Non-pigmented ciliary epithelial cell (primary cell): ENCODE measurements at regions not wholly inside any gene's neighbourhood (a gene's known extent, or its start where the extent isn't known, plus 50 kb on each side); places are given as distances from the start of the nearest gene placed in this dataset.
"Not testable (repeated sequence)": the region's sequence is repeated elsewhere in the genome, so short reads cannot be mapped to it uniquely, and the experiment has no call there.

Experiments used
- DNase-seq: peaks from one replicate; pipeline ENCODE4 v3.0.0-alpha.2; 2010; ENCODE audit warnings: low read depth

DNA sequence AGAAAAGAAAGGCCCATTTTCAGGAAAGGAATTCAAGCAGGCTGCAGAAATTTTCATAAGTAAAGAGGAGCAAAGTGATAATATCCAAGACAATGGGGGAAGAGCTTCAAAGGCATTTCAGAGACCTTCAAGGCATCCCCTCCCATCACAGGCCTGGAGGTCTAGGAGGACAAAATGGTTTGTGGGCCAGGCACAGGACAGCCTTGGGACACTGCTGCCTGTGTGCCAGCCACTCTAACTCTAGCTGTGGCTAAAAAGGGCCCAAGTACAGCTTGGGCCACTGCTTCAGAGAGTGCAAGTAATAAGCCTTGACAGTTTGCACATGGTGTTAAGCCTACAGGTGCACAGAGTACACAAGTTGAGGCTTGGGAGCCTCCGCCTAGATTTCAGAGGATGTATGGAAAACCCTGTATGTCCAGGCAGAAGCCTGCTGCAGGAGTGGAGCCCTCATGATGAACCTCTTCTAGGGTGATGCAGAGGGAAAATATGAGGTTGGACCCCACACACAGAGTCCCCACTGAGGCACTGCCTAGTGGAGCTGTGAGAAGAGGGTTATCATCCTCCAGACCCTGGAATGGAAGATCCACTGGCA lies 51.8 kb upstream of the ZSWIM5 start:
- DNase-seq = no peak

- DNase-seq = no peak
These were observed 52.6 kb upstream of the ZSWIM5 start for GRCh38 chr1:45259053-45259452.

GRCh38 chr1:45260244-45260643 lies 53.8 kb upstream of the ZSWIM5 start:
- DNase-seq = no peak

- no peak for DNase-seq
These were observed 56.7 kb upstream of the ZSWIM5 start for GRCh38 chr1:45263132-45263531.

DNA sequence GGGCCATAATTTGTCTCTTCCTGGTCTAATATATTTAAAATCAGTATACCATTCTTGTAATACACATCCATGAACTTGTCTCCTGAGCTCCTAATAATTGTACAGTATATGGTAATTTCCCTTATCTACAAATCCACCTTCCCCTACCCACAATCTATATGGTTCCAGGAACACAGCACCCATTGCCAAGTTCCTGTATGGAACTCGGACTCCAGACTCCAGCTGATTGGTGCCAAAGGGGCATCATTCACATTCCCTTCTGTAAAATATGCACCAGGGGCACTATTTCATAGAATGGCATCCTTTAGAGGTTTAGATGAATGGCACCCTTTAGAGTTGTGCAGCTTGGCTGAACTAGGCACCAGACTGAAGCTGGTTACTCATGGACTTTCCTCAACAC lies 58.8 kb upstream of the ZSWIM5 start:
- DNase-seq = no peak

- DNase-seq = peak; percentile 54
These were observed 59.9 kb upstream of the ZSWIM5 start for GRCh38 chr1:45266151-45266801.

DNA sequence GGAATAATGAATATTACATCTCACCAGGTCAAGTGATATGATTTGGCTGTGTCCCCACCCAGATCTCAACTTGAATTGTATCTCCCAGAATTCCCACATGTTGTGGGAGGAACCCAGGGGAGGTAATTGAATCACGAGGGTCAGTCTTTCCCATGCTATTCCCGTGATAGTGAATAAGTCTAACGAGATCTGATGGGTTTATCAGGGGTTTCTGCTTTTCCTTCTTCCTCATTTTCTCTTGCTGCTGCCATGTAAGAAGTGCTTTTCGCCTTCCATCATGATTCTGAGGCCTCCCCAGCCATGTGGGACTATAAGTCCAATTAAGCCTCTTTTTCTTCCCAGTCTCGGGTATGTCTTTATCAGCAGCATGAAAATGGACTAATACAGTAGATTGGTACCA lies 58.4 kb upstream of the HPDL start:
- DNase-seq = not testable (repeated sequence)

GRCh38 chr1:45272267-45272666 lies 54.4 kb upstream of the HPDL start:
- not testable (repeated sequence) for DNase-seq

DNA sequence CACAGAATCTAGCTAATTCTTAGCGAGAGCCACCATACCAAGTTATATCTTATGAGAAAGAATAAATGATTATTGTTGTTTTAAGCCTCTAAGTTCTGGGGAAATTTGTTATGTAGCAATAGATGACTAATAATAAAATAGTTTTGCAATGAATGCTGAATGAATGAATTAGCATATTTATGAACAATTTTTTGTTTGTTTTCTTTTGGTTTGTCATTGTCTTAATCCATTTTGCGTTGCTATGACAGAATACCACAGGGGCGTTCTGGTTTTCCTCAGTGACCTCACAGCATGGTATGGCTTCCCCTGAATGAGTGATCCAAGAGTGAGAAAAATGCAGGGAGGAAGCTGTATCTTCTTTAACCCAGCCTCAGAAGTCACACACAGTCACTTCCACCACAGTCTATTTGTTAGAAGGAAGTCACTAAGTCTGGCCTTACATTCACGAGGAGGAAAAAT lies 53.8 kb upstream of the HPDL start:
- DNase-seq = peak; percentile 55

DNA sequence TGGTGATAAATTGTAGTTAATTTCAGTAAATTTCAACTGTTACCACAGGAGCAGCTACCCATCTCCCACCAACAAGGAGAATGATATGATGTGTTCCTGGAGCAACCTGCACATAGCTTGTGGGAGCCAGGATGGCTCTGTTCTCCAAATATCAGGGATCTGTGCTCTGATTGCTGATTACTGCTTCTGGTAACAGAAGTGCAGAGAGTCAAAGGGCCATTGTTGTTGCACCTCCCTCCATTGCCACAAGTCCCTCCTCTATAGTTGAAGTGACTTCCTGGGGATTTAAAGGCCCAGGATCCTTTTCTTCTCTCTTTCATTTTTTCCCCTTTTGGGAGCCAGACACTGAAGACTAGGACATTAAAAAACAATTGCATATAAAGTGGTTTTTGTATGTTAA lies 51.6 kb upstream of the HPDL start:
- no peak for DNase-seq
